ENCODE measurements at regions not wholly inside any gene's neighbourhood (a gene's known extent, or its start where the extent isn't known, plus 50 kb on each side); places are given as distances from the start of the nearest gene placed in this dataset.

GRCh38 chr2:57674025-57674424, 372.6 kb upstream of the VRK2 start:
- ChIA-PET CTCF (no interaction called here), POLR2A (no interaction called here)
- no peak overlapping the region for H3K9ac ChIP-seq (replicated peaks; ENCODE audit: extremely low read depth, insufficient read depth, low read length)
- no peak overlapping the region for H3K4me3 ChIP-seq (replicated peaks in 1 of 3; ENCODE audit: insufficient read depth in 1 of 3, low read depth in 1 of 3, low read length in 3 of 3)
- H3K27ac ChIP-seq (ENCODE audit: insufficient read depth, low read depth, low read length), result no peak overlapping the region
- H3K4me2 ChIP-seq (ENCODE audit: insufficient read depth, low read length), result no peak overlapping the region
- H3K4me1 ChIP-seq (ENCODE audit: control insufficient read depth, extremely low read depth, insufficient read depth, low read length), result no peaks in the 10 kb centered on the region
- H3K27me3 ChIP-seq (ENCODE audit: control insufficient read depth in 2 of 2, insufficient read depth in 2 of 2, low read length in 2 of 2), result no peaks in the 10 kb centered on the region
- TF ChIP-seq GATA2 (IDR thresholded peaks at IDR 0.05; ENCODE audit: insufficient read depth, insufficient read length, low read depth, low read length) (no peak), POLR2A (IDR thresholded peaks at IDR 0.05; ENCODE audit: low read depth, low read length) (no peak), POLR2AphosphoS5 (IDR thresholded peaks at IDR 0.05; ENCODE audit: insufficient read depth, low read depth, low read length) (no peak), MYC (IDR thresholded peaks at IDR 0.05; ENCODE audit: low read depth, low read length) (no peak), EZH2 (IDR thresholded peaks at IDR 0.05; ENCODE audit: borderline replicate concordance, low read depth, low read length, severe bottlenecking) (no peak), JUN (IDR thresholded peaks at IDR 0.05; ENCODE audit: borderline replicate concordance, insufficient read depth, insufficient read length, low read depth) (no peak), FOS (IDR thresholded peaks at IDR 0.05; ENCODE audit: borderline replicate concordance, insufficient read depth, low read length) (no peak), MAX (IDR thresholded peaks at IDR 0.05; ENCODE audit: insufficient read depth, insufficient read length) (no peak)
- TF ChIP-seq, protein P1, sequence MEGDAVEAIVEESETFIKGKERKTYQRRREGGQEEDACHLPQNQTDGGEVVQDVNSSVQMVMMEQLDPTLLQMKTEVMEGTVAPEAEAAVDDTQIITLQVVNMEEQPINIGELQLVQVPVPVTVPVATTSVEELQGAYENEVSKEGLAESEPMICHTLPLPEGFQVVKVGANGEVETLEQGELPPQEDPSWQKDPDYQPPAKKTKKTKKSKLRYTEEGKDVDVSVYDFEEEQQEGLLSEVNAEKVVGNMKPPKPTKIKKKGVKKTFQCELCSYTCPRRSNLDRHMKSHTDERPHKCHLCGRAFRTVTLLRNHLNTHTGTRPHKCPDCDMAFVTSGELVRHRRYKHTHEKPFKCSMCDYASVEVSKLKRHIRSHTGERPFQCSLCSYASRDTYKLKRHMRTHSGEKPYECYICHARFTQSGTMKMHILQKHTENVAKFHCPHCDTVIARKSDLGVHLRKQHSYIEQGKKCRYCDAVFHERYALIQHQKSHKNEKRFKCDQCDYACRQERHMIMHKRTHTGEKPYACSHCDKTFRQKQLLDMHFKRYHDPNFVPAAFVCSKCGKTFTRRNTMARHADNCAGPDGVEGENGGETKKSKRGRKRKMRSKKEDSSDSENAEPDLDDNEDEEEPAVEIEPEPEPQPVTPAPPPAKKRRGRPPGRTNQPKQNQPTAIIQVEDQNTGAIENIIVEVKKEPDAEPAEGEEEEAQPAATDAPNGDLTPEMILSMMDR (IDR thresholded peaks at IDR 0.05; ENCODE audit: extremely low read depth in 1 of 2, insufficient read depth in 1 of 2, low read depth in 1 of 2, low read length in 2 of 2), result no peak
- no TSS peak for BruUV-seq (replicated peaks)
- no peak overlapping the region for H2AFZ ChIP-seq (ENCODE audit: low read depth, low read length)
- intact Hi-C loops (cut with micrococcal nuclease), result no loop called here
- no peaks in the 10 kb centered on the region for H4K20me1 ChIP-seq (replicated peaks; ENCODE audit: control insufficient read depth, extremely low read depth, insufficient read depth, low read length)
- H3K9me3 ChIP-seq (replicated peaks; ENCODE audit: control insufficient read depth, insufficient read depth, low read length), result no peaks in the 10 kb centered on the region
- no peak for FAIRE-seq
- no peak for DNase-seq (ENCODE audit: low read depth, low spot score)
- no peaks in the 10 kb centered on the region for H3K79me2 ChIP-seq (ENCODE audit: control insufficient read depth, insufficient read depth, low read length)
- dilution Hi-C loops (cut with MboI; ENCODE audit: extremely low pct_ligation_motif_present, low sequenced_read_pairs), result no loop called here
- no peaks in the 10 kb centered on the region for H3K36me3 ChIP-seq (ENCODE audit: control insufficient read depth in 2 of 2, extremely low read depth in 1 of 2, insufficient read depth in 2 of 2, low read length in 2 of 2)
- no peaks in the 10 kb centered on the region for H3K9me1 ChIP-seq (replicated peaks; ENCODE audit: control insufficient read depth, extremely low read depth, insufficient read depth, low read length)

Data from endothelial cell of umbilical vein (primary cell).